DOHH2 (cell line): ENCODE measurements at regions not wholly inside any gene's neighbourhood (a gene's known extent, or its start where the extent isn't known, plus 50 kb on each side); places are given as distances from the start of the nearest gene placed in this dataset.

ENCODE experiments used
- H3F3A ChIP-seq: fragments of 200-600 bp; sonication (generic), shearing (Covaris generic); 2 replicates; pipeline ENCODE4 v1.6.0; 2016; ENCODE audit warnings: antibody characterized with exemption, mild to moderate bottlenecking; ENCODE audit not compliant: control insufficient read depth, insufficient read depth
- H3K27ac ChIP-seq: fragments of 200-600 bp; sonication (generic); 2 replicates; pipeline ENCODE4 v1.5.1; 2014; ENCODE audit warnings: low read depth, mild to moderate bottlenecking, low read length, moderate library complexity
- H3K27me3 ChIP-seq: fragments of 200-600 bp; sonication (generic); 2 replicates; pipeline ENCODE4 v1.6.1; 2014; ENCODE audit warnings: mild to moderate bottlenecking, low read length, mixed read lengths; ENCODE audit not compliant: control insufficient read depth
- H3K36me3 ChIP-seq: fragments of 200-600 bp; sonication (generic); 2 replicates; pipeline ENCODE4 v1.6.1; 2014; ENCODE audit warnings: mild to moderate bottlenecking, low read length, moderate library complexity, mixed read lengths; ENCODE audit not compliant: control insufficient read depth
- H3K4me1 ChIP-seq: fragments of 200-600 bp; sonication (generic); 2 replicates; pipeline ENCODE4 v1.6.1; 2014; ENCODE audit warnings: mild to moderate bottlenecking, low read length, mixed read lengths; ENCODE audit not compliant: control insufficient read depth
- H3K4me2 ChIP-seq: fragments of 200-600 bp; sonication (generic); 2 replicates; pipeline ENCODE4 v1.6.0; 2014; ENCODE audit warnings: mild to moderate bottlenecking, low read length, moderate library complexity
- H3K4me3 ChIP-seq: fragments of 200-600 bp; sonication (generic); 2 replicates; pipeline ENCODE4 v1.5.1; 2014; ENCODE audit warnings: mild to moderate bottlenecking, low read length, mixed read lengths
- H3K79me2 ChIP-seq: fragments of 200-600 bp; sonication (generic); 2 replicates; pipeline ENCODE4 v1.6.1; 2014; ENCODE audit warnings: mild to moderate bottlenecking, low read length, mixed read lengths; ENCODE audit not compliant: control insufficient read depth
- H3K9me2 ChIP-seq: fragments of 200-600 bp; sonication (generic); replicated peaks from 2 replicates; pipeline ENCODE4 v1.6.1; 2014; ENCODE audit warnings: mild to moderate bottlenecking, low read length, mixed read lengths; ENCODE audit not compliant: control insufficient read depth
- H3K9me3 ChIP-seq: fragments of 200-600 bp; sonication (generic); 2 replicates; pipeline ENCODE4 v1.6.1; 2014; ENCODE audit warnings: antibody characterized with exemption, low read length, mixed read lengths; ENCODE audit not compliant: control insufficient read depth, insufficient read depth
- H4K20me1 ChIP-seq: fragments of 200-600 bp; sonication (generic); 2 replicates; pipeline ENCODE4 v1.6.0; 2014; ENCODE audit warnings: low read depth, mild to moderate bottlenecking, antibody characterized with exemption, low read length, moderate library complexity; ENCODE audit not compliant: control insufficient read depth, insufficient read depth
- EZH2phosphoT487 ChIP-seq: fragments of 200-600 bp; sonication (generic); IDR thresholded peaks from 2 replicates; pipeline ENCODE4 v1.6.1; 2017; ENCODE audit warnings: borderline replicate concordance, mild to moderate bottlenecking, antibody characterized with exemption, low read length, moderate library complexity, mixed read lengths
- TF ChIP-seq, protein P1 (sequence below): fragments of 200-600 bp; sonication (generic); IDR thresholded peaks from one replicate; pipeline ENCODE4 v1.5.1; 2014; ENCODE audit warnings: antibody characterized with exemption, mild to moderate bottlenecking, low read depth, low read length; ENCODE audit not compliant: poor library complexity, severe bottlenecking

DNA sequence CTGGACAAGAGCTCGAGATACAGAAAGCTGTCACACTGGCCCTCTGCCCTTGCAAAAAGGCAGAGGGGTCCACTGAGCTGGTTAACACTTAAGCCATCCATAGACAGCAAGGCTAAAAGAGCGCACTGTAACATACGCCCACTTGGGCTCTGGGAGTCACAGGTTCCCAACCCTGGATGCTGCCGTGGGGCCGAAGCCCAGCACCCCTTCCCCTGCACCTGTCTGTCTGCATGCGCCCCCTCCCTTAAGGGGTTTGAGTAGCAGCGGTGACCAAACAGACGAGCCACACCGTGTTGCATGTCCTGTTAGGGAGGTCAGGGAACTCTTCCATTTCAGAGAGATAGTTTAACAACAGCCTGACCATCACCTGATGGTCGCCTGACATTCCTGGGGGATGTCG, 138.4 kb upstream of the GALNTL6 start:
- H3K36me3 ChIP-seq = no peaks in the 10 kb centered on the region
- no peak overlapping the region for H3K27ac ChIP-seq
- H3F3A ChIP-seq = no peaks in the 10 kb centered on the region
- H3K4me2 ChIP-seq = no peak overlapping the region
- no peaks in the 10 kb centered on the region for H3K27me3 ChIP-seq
- no peaks in the 10 kb centered on the region for H3K79me2 ChIP-seq
- TF ChIP-seq, protein P1, sequence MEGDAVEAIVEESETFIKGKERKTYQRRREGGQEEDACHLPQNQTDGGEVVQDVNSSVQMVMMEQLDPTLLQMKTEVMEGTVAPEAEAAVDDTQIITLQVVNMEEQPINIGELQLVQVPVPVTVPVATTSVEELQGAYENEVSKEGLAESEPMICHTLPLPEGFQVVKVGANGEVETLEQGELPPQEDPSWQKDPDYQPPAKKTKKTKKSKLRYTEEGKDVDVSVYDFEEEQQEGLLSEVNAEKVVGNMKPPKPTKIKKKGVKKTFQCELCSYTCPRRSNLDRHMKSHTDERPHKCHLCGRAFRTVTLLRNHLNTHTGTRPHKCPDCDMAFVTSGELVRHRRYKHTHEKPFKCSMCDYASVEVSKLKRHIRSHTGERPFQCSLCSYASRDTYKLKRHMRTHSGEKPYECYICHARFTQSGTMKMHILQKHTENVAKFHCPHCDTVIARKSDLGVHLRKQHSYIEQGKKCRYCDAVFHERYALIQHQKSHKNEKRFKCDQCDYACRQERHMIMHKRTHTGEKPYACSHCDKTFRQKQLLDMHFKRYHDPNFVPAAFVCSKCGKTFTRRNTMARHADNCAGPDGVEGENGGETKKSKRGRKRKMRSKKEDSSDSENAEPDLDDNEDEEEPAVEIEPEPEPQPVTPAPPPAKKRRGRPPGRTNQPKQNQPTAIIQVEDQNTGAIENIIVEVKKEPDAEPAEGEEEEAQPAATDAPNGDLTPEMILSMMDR = no peak
- TF ChIP-seq EZH2phosphoT487 = no peak
- H3K9me3 ChIP-seq = no peaks in the 10 kb centered on the region; the same call in 1 of the 2 replicates
- H4K20me1 ChIP-seq = no peaks in the 10 kb centered on the region
- no peaks in the 10 kb centered on the region for H3K9me2 ChIP-seq
- H3K4me1 ChIP-seq = peaks cover 25% of the 10 kb centered on the region
- no peak overlapping the region for H3K4me3 ChIP-seq

DNA sequence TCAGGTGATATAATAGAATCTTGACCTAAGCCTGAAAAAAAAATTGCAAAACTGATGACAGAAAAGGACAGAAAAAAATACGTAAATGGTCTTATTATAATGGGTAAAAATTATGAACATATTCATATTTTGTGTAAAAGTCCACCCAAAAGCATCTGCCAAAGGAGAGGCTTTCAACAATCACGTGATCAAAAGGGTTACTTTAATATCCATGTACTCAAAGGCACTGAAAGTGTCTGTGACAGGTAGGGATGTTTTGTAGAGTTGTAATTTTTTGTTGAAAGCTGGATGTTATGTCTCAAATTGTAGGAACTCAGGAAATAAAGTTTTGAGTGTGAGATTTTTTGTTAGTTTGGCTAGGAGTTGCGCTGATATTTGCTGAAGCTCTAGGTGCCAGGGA, 144.8 kb upstream of the GALNTL6 start:
- Histone ChIP-seq H3K9me2 (no peaks in the 10 kb centered on the region), H3K4me3 (no peak overlapping the region), H3F3A (no peaks in the 10 kb centered on the region), H3K79me2 (no peaks in the 10 kb centered on the region), H3K27me3 (no peaks in the 10 kb centered on the region), H3K27ac (no peak overlapping the region), H3K4me1 (peaks cover 9% of the 10 kb centered on the region), H3K9me3 (no peaks in the 10 kb centered on the region), H4K20me1 (no peaks in the 10 kb centered on the region), H3K36me3 (no peaks in the 10 kb centered on the region), H3K4me2 (no peak overlapping the region)
- TF ChIP-seq EZH2phosphoT487 = no peak
- TF ChIP-seq, protein P1 = no peak

DNA sequence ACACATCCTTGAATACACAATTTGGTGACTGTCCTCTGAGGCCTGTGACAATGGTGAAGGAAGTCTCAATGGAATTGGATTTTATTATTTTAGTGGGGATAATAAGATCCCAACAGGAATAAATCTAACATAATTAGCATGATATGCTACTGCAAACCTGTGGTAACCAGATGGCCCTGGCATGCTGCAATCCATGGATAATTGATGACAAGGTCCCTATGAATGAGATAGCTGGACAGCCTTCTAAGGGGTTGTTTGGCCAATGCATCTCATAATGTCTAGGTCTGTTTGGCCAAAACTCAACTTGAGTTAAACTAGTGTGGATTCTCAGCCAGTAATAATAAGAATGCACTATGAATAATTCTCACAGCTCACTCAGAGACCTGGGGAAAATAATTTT, 145.3 kb upstream of the GALNTL6 start:
- TF ChIP-seq EZH2phosphoT487 = no peak
- TF ChIP-seq, protein P1 = no peak
- no peaks in the 10 kb centered on the region for H4K20me1 ChIP-seq

DNA sequence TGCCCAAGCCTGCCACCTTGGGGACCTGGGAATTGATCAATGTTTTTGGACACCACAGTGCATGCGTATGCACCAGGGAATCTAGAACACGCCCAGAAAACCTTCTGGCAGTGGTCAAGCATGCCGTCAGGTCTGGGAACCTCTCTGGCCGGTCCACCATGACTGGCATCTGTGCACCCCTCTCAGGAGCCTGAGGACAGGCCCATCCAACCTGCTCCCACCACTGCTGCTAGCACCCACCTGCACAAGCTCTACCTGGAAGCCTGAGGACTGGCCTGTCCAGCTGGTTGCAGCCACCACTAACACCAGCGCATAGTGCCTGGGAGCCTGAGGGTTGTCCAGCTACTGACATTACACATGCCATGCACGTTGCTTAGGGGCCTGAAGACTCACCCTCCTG, 162.1 kb upstream of the GALNTL6 start:
- TF ChIP-seq EZH2phosphoT487 = no peak
- TF ChIP-seq, protein P1 = no peak
- Histone ChIP-seq H3K36me3 (no peaks in the 10 kb centered on the region), H3K79me2 (no peaks in the 10 kb centered on the region), H3K4me2 (no peak overlapping the region), H3K4me1 (no peaks in the 10 kb centered on the region), H3K4me3 (no peak overlapping the region), H3K27me3 (no peaks in the 10 kb centered on the region), H3K9me2 (no peaks in the 10 kb centered on the region), H3K27ac (no peak overlapping the region), H3F3A (no peaks in the 10 kb centered on the region), H3K9me3 (no peaks in the 10 kb centered on the region), H4K20me1 (no peaks in the 10 kb centered on the region)

More for the DNA sequence above, 145.3 kb upstream of the GALNTL6 start:
- H3K9me3 ChIP-seq = no peaks in the 10 kb centered on the region
- peaks cover 9% of the 10 kb centered on the region for H3K4me1 ChIP-seq
- H3K4me2 ChIP-seq = no peak overlapping the region
- H3K9me2 ChIP-seq = no peaks in the 10 kb centered on the region
- no peaks in the 10 kb centered on the region for H3K27me3 ChIP-seq
- H3F3A ChIP-seq = no peaks in the 10 kb centered on the region
- no peaks in the 10 kb centered on the region for H3K79me2 ChIP-seq
- no peak overlapping the region for H3K27ac ChIP-seq
- H3K36me3 ChIP-seq = no peaks in the 10 kb centered on the region
- no peak overlapping the region for H3K4me3 ChIP-seq
